ENCODE measurements at regions not wholly inside any gene's neighbourhood (a gene's known extent, or its start where the extent isn't known, plus 50 kb on each side); places are given as distances from the start of the nearest gene placed in this dataset.
"Not testable (repeated sequence)": the region's sequence is repeated elsewhere in the genome, so short reads cannot be mapped to it uniquely, and the experiment has no call there.

GRCh38 chr12:48409938-48410337 lies 59.2 kb upstream of the ZNF641 start:
- intact Hi-C loops (cut with micrococcal nuclease) = not testable (repeated sequence)
- peak; percentile 27 to 62 for DNase-seq

GRCh38 chr12:48413388-48413787 lies 59.0 kb upstream of the ANP32D start:
- DNase-seq (no peak), ATAC-seq (no peak)
- TF ChIP-seq, protein P1, sequence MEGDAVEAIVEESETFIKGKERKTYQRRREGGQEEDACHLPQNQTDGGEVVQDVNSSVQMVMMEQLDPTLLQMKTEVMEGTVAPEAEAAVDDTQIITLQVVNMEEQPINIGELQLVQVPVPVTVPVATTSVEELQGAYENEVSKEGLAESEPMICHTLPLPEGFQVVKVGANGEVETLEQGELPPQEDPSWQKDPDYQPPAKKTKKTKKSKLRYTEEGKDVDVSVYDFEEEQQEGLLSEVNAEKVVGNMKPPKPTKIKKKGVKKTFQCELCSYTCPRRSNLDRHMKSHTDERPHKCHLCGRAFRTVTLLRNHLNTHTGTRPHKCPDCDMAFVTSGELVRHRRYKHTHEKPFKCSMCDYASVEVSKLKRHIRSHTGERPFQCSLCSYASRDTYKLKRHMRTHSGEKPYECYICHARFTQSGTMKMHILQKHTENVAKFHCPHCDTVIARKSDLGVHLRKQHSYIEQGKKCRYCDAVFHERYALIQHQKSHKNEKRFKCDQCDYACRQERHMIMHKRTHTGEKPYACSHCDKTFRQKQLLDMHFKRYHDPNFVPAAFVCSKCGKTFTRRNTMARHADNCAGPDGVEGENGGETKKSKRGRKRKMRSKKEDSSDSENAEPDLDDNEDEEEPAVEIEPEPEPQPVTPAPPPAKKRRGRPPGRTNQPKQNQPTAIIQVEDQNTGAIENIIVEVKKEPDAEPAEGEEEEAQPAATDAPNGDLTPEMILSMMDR (IDR thresholded peaks at IDR 0.05) = no peak
- Mint-ChIP-seq H3K27ac (no peak overlapping the region), H3K9me3 (no peaks in the 10 kb centered on the region), H3K36me3 (peaks cover 8% of the 10 kb centered on the region), H3K4me3 (no peak overlapping the region), H3K4me1 (peaks cover 12% of the 10 kb centered on the region in 2 donors), H3K27me3 (ENCODE audit: low read depth in 2 of 2) (peaks cover 30 to 43% of the 10 kb centered on the region in 2 donors)
- Histone ChIP-seq H3K27ac (ENCODE audit: low read length) (no peak overlapping the region), H3K4me1 (ENCODE audit: control insufficient read depth, insufficient read depth, low read length) (peaks cover 12% of the 10 kb centered on the region), H3K36me3 (ENCODE audit: control insufficient read depth, insufficient read depth, low read length) (no peaks in the 10 kb centered on the region), H3K9me3 (ENCODE audit: control insufficient read depth, insufficient read depth, low read length) (peaks cover 13% of the 10 kb centered on the region), H3K27me3 (ENCODE audit: control insufficient read depth, insufficient read depth, low read length) (no peaks in the 10 kb centered on the region), H3K4me3 (ENCODE audit: low read length) (no peak overlapping the region)
- WGBS (ENCODE audit: insufficient coverage) = 67% methylated on average over 1 of the region's 3 CpGs
- intact Hi-C loops (cut with micrococcal nuclease) = no loop called here

More at GRCh38 chr12:48409938-48410337, 59.2 kb upstream of the ZNF641 start:
- Mint-ChIP-seq H3K4me1 (peaks cover 12% of the 10 kb centered on the region in 2 donors), H3K36me3 (peaks cover 18% of the 10 kb centered on the region), H3K27me3 (ENCODE audit: low read depth in 2 of 2) (peaks cover 17 to 19% of the 10 kb centered on the region in 2 donors), H3K27ac (peak overlapping the region; percentile 36 to 56), H3K4me3 (peak overlapping the region; percentile 55)
- H3K36me3 ChIP-seq (ENCODE audit: control insufficient read depth, insufficient read depth, low read length); H3K9me3 Mint-ChIP-seq; H3K27me3 ChIP-seq (ENCODE audit: control insufficient read depth, insufficient read depth, low read length); H3K27ac ChIP-seq (ENCODE audit: low read length); H3K4me3 ChIP-seq (ENCODE audit: low read length): not testable (repeated sequence)
- 42% methylated on average over 3 of the region's 3 CpGs for WGBS (ENCODE audit: insufficient coverage)
- H3K9me3 ChIP-seq (ENCODE audit: control insufficient read depth, insufficient read depth, low read length) = peaks cover 20% of the 10 kb centered on the region
- ATAC-seq = peak; percentile 54 to 70 (median 68)
- peaks cover 12% of the 10 kb centered on the region for H3K4me1 ChIP-seq (ENCODE audit: control insufficient read depth, insufficient read depth, low read length)

- H3K4me3 ChIP-seq (ENCODE audit: low read length) = no peak overlapping the region
- Mint-ChIP-seq H3K4me1 (peaks cover 12% of the 10 kb centered on the region in 2 donors), H3K36me3 (peaks cover 7% of the 10 kb centered on the region), H3K9me3 (no peaks in the 10 kb centered on the region), H3K4me3 (no peak overlapping the region), H3K27me3 (ENCODE audit: low read depth in 2 of 2) (peaks cover 30 to 46% of the 10 kb centered on the region in 2 donors), H3K27ac (no peak overlapping the region)
- DNase-seq (no peak), ATAC-seq (no peak)
- peaks cover 8% of the 10 kb centered on the region for H3K9me3 ChIP-seq (ENCODE audit: control insufficient read depth, insufficient read depth, low read length)
- no peaks in the 10 kb centered on the region for H3K36me3 ChIP-seq (ENCODE audit: control insufficient read depth, insufficient read depth, low read length)
- TF ChIP-seq, protein P1 (IDR thresholded peaks at IDR 0.05) = no peak
- 97% methylated on average over 4 of the region's 4 CpGs for WGBS (ENCODE audit: insufficient coverage)
- H3K27me3 ChIP-seq (ENCODE audit: control insufficient read depth, insufficient read depth, low read length) = no peaks in the 10 kb centered on the region
- H3K4me1 ChIP-seq (ENCODE audit: control insufficient read depth, insufficient read depth, low read length) = peaks cover 12% of the 10 kb centered on the region
- intact Hi-C loops (cut with micrococcal nuclease) = no loop called here
- H3K27ac ChIP-seq (ENCODE audit: low read length) = no peak overlapping the region
These were observed 58.3 kb upstream of the ANP32D start for GRCh38 chr12:48414021-48414420.

DNA sequence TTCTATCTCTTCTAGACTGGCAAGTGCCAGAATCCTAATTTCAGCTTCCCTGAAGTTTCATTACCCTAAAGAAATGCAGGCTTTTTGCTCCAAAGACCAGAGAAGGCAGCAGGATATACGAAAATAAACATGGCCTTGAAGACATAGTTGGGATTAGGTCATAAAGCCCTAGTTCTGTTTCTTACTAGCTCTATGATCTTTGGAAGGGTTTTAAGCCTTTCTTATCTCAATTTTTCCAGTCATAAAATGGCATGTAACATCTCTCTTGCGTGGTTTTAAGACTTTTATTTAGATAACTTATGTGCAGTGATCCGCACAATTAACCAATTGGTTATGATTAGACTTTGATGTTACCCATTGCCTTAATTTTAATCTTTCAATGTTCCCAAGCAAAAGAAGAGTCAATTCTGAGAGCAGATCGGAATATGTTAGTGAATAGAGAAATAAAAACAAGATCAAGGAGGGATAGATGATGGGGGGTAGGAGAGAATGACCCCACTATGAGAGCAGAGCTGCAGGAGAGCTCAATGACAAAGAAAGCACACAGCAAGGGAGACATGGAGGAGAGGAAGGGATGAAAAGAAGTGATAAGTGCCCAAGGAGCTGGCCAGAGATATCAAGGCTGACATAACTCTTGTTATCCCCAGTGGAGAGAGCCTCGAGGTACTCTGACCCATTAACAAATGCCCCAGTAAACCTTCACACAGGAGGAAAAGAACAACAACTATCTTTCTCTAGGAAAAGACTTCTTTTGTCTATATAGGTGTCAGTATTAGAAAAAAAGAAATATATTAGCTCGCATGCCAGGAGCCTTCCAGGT lies 53.0 kb upstream of the ANP32D start:
- H3K4me1 ChIP-seq (ENCODE audit: control insufficient read depth, insufficient read depth, low read length) = no peaks in the 10 kb centered on the region
- H3K9me3 ChIP-seq (ENCODE audit: control insufficient read depth, insufficient read depth, low read length) = no peaks in the 10 kb centered on the region
- H3K27ac ChIP-seq (ENCODE audit: low read length) = no peak overlapping the region
- Mint-ChIP-seq H3K4me1 (no peaks in the 10 kb centered on the region), H3K27ac (no peak overlapping the region), H3K4me3 (no peak overlapping the region), H3K9me3 (no peaks in the 10 kb centered on the region), H3K27me3 (ENCODE audit: low read depth in 2 of 2) (peaks cover 27 to 44% of the 10 kb centered on the region in 2 donors), H3K36me3 (no peaks in the 10 kb centered on the region)
- H3K4me3 ChIP-seq (ENCODE audit: low read length) = no peak overlapping the region
- H3K27me3 ChIP-seq (ENCODE audit: control insufficient read depth, insufficient read depth, low read length) = no peaks in the 10 kb centered on the region
- TF ChIP-seq, protein P1 (IDR thresholded peaks at IDR 0.05) = no peak
- no peak for DNase-seq
- ATAC-seq = no peak
- H3K36me3 ChIP-seq (ENCODE audit: control insufficient read depth, insufficient read depth, low read length) = no peaks in the 10 kb centered on the region
- intact Hi-C loops (cut with micrococcal nuclease) = no loop called here
- WGBS (ENCODE audit: insufficient coverage) = 60% methylated on average over 3 of the region's 6 CpGs
